WTC11 (cell line): ENCODE measurements at regions not wholly inside any gene's neighbourhood (a gene's known extent, or its start where the extent isn't known, plus 50 kb on each side); places are given as distances from the start of the nearest gene placed in this dataset.

ENCODE experiments used
- ATAC-seq: fragments of 200-7000 bp; cut with Tn5 transposase; 2 replicates; pipeline ENCODE4 v1.10.0; 2021; ENCODE audit warnings: mild to moderate bottlenecking, moderate library complexity
- CTCF ChIA-PET: fragments of 300-600 bp; sonication (Branson Sonifier 250); formaldehyde crosslinking; loops from one replicate; lab custom pipeline; 2021; ENCODE audit warnings: antibody characterized with exemption; lab: Charles Lee
- POLR2A ChIA-PET: fragments of 350-600 bp; sonication (Branson Sonifier 250); formaldehyde crosslinking; loops from one replicate; lab custom pipeline; 2021; ENCODE audit warnings: antibody characterized with exemption; lab: Charles Lee
- DNase-seq: peaks from one replicate; pipeline ENCODE4 v3.0.0; 2021; ENCODE audit warnings: low spot score
- H3K27ac Mint-ChIP-seq: 2 replicates; pipeline ENCODE4 v1.8.0; 2021; ENCODE audit warnings: mixed read lengths
- H3K27me3 Mint-ChIP-seq: 2 replicates; pipeline ENCODE4 v1.8.0; 2021; ENCODE audit warnings: low read depth, mild to moderate bottlenecking, moderate library complexity, mixed read lengths
- H3K36me3 Mint-ChIP-seq: 2 replicates; pipeline ENCODE4 v1.8.0; 2021; ENCODE audit warnings: mixed read lengths
- H3K4me1 Mint-ChIP-seq: 2 replicates; pipeline ENCODE4 v1.8.0; 2022; ENCODE audit warnings: mixed read lengths
- H3K4me3 Mint-ChIP-seq: 2 replicates; pipeline ENCODE4 v1.8.0; 2021; ENCODE audit warnings: mild to moderate bottlenecking, moderate library complexity, mixed read lengths
- H3K9me3 Mint-ChIP-seq: 2 replicates; pipeline ENCODE4 v1.8.0; 2021; ENCODE audit warnings: mixed read lengths
- ELF4 ChIP-seq: sonication (generic); formaldehyde crosslinking; IDR thresholded peaks from 2 replicates; pipeline ENCODE4 v1.8.1; 2022; ENCODE audit warnings: low read depth, mild to moderate bottlenecking, moderate library complexity, missing genetic modification reagents
- ESRRA ChIP-seq: sonication (generic); formaldehyde crosslinking; IDR thresholded peaks from 2 replicates; pipeline ENCODE4 v1.8.1; 2022; ENCODE audit warnings: mild to moderate bottlenecking, missing genetic modification reagents, borderline replicate concordance
- FOXK1 ChIP-seq: sonication (generic); formaldehyde crosslinking; IDR thresholded peaks from 2 replicates; pipeline ENCODE4 v1.8.0; 2022; ENCODE audit warnings: mild to moderate bottlenecking, moderate library complexity, missing genetic modification reagents
- FOXP1 ChIP-seq: sonication (generic); formaldehyde crosslinking; IDR thresholded peaks from 2 replicates; pipeline ENCODE4 v1.8.0; 2022; ENCODE audit warnings: missing genetic modification reagents, mild to moderate bottlenecking, moderate library complexity, borderline replicate concordance
- JAZF1 ChIP-seq: fragments of 250-450 bp; sonication (Bioruptor Pico); IDR thresholded peaks from 2 replicates; pipeline ENCODE4 v1.9.0; 2021; ENCODE audit warnings: moderate library complexity, mild to moderate bottlenecking, inconsistent platforms
- NFYB ChIP-seq: sonication (generic); formaldehyde crosslinking; conservative IDR thresholded peaks from 2 replicates; pipeline ENCODE4 v1.8.0; 2022; ENCODE audit warnings: low read depth, missing genetic modification reagents
- NR1H2 ChIP-seq: sonication (generic); formaldehyde crosslinking; IDR thresholded peaks from 2 replicates; pipeline ENCODE4 v1.9.0; 2021; ENCODE audit warnings: mild to moderate bottlenecking, moderate library complexity, missing genetic modification reagents
- NR2C2 ChIP-seq: sonication (generic); formaldehyde crosslinking; IDR thresholded peaks from 2 replicates; pipeline ENCODE4 v1.8.0; 2022; ENCODE audit warnings: mild to moderate bottlenecking, missing genetic modification reagents
- NR3C1 ChIP-seq: sonication (generic); formaldehyde crosslinking; conservative IDR thresholded peaks from 2 replicates; pipeline ENCODE4 v1.8.1; 2023; ENCODE audit warnings: low read depth, mild to moderate bottlenecking, missing genetic modification reagents
- RORB ChIP-seq: fragments of 250-450 bp; sonication (Bioruptor Pico); IDR thresholded peaks from 2 replicates; pipeline ENCODE4 v1.9.0; 2021; ENCODE audit warnings: mild to moderate bottlenecking
- ZNF138 ChIP-seq: sonication (generic); formaldehyde crosslinking; conservative IDR thresholded peaks from 2 replicates; pipeline ENCODE4 v1.8.1; 2022; ENCODE audit warnings: mild to moderate bottlenecking, moderate library complexity, missing genetic modification reagents
- ZNF232 ChIP-seq: sonication (generic); formaldehyde crosslinking; IDR thresholded peaks from 2 replicates; pipeline ENCODE4 v1.8.0; 2022; ENCODE audit warnings: mild to moderate bottlenecking, missing genetic modification reagents
- ZNF317 ChIP-seq: sonication (generic); formaldehyde crosslinking; IDR thresholded peaks from 2 replicates; pipeline ENCODE4 v1.8.1; 2023; ENCODE audit warnings: low read depth, mild to moderate bottlenecking, moderate library complexity, missing genetic modification reagents, borderline replicate concordance
- TF ChIP-seq, protein P1 (sequence below): sonication (generic); formaldehyde crosslinking; IDR thresholded peaks from 2 replicates; pipeline ENCODE4 v1.8.0; 2022; ENCODE audit warnings: missing genetic modification reagents
- TF ChIP-seq, protein P2 (sequence below): sonication (generic); formaldehyde crosslinking; IDR thresholded peaks from 2 replicates; pipeline ENCODE4 v1.8.0; 2023; ENCODE audit warnings: mild to moderate bottlenecking, missing genetic modification reagents
- TF ChIP-seq, protein P3 (sequence below): sonication (generic); formaldehyde crosslinking; IDR thresholded peaks from 2 replicates; pipeline ENCODE4 v1.8.0; 2022; ENCODE audit warnings: mild to moderate bottlenecking, missing genetic modification reagents
- TF ChIP-seq, protein P4 (sequence below): sonication (generic); formaldehyde crosslinking; IDR thresholded peaks from 2 replicates; pipeline ENCODE4 v1.8.1; 2022; ENCODE audit warnings: low read depth, mild to moderate bottlenecking, moderate library complexity, missing genetic modification reagents, borderline replicate concordance
- TF ChIP-seq, protein P5 (sequence below): fragments of 250-450 bp; sonication (Bioruptor Pico); IDR thresholded peaks from 2 replicates; pipeline ENCODE4 v1.9.0; 2021; ENCODE audit warnings: moderate library complexity, mild to moderate bottlenecking, inconsistent platforms, borderline replicate concordance
- TF ChIP-seq, protein P6 (sequence below): sonication (generic); formaldehyde crosslinking; IDR thresholded peaks from 2 replicates; pipeline ENCODE4 v1.8.0; 2023; ENCODE audit warnings: missing genetic modification reagents

DNA sequence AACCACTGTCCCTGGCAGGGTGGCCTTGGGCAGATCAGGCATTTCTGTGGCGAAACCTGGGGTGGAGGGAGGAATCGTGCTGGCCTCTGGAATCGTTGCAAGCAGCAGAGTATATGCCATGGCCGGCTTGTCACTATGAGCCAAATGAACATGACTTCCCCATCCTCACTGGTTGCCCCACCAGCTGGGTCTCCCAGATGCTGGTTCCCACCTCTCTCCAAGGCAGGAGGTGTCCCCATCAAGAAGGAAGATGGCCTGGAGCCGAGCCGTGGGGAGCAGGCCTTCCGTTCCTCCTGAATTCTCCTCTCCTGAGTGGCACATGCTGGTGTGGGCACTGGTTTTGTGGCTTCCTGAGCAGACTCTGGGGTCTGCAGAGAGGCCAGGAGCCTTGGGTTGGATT is 60.2 kb upstream of the ACTRT2 start:
- CTCF ChIA-PET: no interaction called here
- ATAC-seq: no peak
- TF ChIP-seq, protein P1, sequence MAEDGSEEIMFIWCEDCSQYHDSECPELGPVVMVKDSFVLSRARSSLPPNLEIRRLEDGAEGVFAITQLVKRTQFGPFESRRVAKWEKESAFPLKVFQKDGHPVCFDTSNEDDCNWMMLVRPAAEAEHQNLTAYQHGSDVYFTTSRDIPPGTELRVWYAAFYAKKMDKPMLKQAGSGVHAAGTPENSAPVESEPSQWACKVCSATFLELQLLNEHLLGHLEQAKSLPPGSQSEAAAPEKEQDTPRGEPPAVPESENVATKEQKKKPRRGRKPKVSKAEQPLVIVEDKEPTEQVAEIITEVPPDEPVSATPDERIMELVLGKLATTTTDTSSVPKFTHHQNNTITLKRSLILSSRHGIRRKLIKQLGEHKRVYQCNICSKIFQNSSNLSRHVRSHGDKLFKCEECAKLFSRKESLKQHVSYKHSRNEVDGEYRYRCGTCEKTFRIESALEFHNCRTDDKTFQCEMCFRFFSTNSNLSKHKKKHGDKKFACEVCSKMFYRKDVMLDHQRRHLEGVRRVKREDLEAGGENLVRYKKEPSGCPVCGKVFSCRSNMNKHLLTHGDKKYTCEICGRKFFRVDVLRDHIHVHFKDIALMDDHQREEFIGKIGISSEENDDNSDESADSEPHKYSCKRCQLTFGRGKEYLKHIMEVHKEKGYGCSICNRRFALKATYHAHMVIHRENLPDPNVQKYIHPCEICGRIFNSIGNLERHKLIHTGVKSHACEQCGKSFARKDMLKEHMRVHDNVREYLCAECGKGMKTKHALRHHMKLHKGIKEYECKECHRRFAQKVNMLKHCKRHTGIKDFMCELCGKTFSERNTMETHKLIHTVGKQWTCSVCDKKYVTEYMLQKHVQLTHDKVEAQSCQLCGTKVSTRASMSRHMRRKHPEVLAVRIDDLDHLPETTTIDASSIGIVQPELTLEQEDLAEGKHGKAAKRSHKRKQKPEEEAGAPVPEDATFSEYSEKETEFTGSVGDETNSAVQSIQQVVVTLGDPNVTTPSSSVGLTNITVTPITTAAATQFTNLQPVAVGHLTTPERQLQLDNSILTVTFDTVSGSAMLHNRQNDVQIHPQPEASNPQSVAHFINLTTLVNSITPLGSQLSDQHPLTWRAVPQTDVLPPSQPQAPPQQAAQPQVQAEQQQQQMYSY (CRISPR knock-in tag): no peak
- TF ChIP-seq NFYB: no peak
- TF ChIP-seq, protein P2, sequence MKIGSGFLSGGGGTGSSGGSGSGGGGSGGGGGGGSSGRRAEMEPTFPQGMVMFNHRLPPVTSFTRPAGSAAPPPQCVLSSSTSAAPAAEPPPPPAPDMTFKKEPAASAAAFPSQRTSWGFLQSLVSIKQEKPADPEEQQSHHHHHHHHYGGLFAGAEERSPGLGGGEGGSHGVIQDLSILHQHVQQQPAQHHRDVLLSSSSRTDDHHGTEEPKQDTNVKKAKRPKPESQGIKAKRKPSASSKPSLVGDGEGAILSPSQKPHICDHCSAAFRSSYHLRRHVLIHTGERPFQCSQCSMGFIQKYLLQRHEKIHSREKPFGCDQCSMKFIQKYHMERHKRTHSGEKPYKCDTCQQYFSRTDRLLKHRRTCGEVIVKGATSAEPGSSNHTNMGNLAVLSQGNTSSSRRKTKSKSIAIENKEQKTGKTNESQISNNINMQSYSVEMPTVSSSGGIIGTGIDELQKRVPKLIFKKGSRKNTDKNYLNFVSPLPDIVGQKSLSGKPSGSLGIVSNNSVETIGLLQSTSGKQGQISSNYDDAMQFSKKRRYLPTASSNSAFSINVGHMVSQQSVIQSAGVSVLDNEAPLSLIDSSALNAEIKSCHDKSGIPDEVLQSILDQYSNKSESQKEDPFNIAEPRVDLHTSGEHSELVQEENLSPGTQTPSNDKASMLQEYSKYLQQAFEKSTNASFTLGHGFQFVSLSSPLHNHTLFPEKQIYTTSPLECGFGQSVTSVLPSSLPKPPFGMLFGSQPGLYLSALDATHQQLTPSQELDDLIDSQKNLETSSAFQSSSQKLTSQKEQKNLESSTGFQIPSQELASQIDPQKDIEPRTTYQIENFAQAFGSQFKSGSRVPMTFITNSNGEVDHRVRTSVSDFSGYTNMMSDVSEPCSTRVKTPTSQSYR (CRISPR knock-in tag): no peak
- DNase-seq: no peak
- Mint-ChIP-seq H3K36me3 (peaks cover 40% of the 10 kb centered on the region), H3K27me3 (peaks cover 11% of the 10 kb centered on the region), H3K27ac (no peak overlapping the region), H3K9me3 (peaks cover 49% of the 10 kb centered on the region), H3K4me1 (no peaks in the 10 kb centered on the region), H3K4me3 (no peak overlapping the region)
- POLR2A ChIA-PET: no interaction called here

DNA sequence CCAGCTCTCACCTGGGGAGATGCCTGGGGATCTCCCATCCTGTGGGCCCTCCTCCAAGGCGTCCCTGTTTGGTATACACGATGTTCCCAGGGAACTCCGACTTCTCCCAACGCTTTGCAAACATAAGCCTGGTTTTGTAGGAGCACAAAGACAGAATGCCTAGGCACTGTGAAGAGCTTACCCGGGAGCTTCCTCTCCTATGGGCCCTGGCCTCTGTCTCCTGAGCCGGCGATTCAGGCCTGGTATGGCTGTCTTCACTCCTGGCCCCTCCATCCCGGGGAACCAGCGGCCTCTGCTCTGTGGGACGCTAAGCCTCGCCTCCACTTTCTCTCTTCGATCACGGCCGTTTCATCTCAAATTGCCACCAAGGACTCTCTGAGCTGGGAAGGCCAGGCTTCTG is 59.6 kb upstream of the ACTRT2 start:
- H3K27ac Mint-ChIP-seq: no peak overlapping the region
- DNase-seq (no peak), ATAC-seq (no peak)
- no peak overlapping the region for H3K4me3 Mint-ChIP-seq
- TF ChIP-seq, protein P3, sequence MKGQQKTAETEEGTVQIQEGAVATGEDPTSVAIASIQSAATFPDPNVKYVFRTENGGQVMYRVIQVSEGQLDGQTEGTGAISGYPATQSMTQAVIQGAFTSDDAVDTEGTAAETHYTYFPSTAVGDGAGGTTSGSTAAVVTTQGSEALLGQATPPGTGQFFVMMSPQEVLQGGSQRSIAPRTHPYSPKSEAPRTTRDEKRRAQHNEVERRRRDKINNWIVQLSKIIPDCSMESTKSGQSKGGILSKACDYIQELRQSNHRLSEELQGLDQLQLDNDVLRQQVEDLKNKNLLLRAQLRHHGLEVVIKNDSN (CRISPR knock-in tag): no peak
- TF ChIP-seq FOXK1 (CRISPR knock-in tag): no peak
- no peak for TF ChIP-seq JAZF1
- TF ChIP-seq, protein P4, sequence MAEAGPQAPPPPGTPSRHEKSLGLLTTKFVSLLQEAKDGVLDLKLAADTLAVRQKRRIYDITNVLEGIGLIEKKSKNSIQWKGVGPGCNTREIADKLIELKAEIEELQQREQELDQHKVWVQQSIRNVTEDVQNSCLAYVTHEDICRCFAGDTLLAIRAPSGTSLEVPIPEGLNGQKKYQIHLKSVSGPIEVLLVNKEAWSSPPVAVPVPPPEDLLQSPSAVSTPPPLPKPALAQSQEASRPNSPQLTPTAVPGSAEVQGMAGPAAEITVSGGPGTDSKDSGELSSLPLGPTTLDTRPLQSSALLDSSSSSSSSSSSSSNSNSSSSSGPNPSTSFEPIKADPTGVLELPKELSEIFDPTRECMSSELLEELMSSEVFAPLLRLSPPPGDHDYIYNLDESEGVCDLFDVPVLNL (CRISPR knock-in tag): no peak
- TF ChIP-seq, protein P1 (CRISPR knock-in tag): no peak
- no peaks in the 10 kb centered on the region for H3K4me1 Mint-ChIP-seq
- CTCF ChIA-PET: no interaction called here
- peaks cover 8% of the 10 kb centered on the region; the same call in 1 of the 2 replicates for H3K27me3 Mint-ChIP-seq
- peaks cover 35% of the 10 kb centered on the region for H3K36me3 Mint-ChIP-seq
- POLR2A ChIA-PET: no interaction called here
- peaks cover 44% of the 10 kb centered on the region for H3K9me3 Mint-ChIP-seq

DNA sequence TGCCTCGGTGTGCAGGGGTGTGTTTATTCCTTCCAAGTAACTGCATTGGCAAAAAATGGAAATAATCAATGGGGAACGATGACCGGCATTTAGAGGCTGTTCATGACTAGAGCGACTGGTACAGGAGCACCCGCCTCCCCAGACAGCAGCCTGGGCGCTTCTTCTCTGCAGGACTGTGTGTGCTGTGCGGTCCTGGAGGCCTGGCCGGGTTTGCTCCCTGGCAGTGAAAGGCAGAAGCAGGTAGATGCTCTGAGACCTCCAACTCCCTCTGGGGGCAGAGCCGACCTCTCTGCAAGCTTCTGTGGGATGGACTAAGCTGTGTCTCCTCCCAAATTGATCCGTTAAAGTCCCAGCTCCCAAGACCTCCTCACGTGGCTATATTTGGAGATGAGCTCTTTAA is 59.2 kb upstream of the ACTRT2 start:
- H3K9me3 Mint-ChIP-seq: peaks cover 40% of the 10 kb centered on the region
- CTCF ChIA-PET: no interaction called here
- POLR2A ChIA-PET: no interaction called here
- peaks cover 31% of the 10 kb centered on the region for H3K36me3 Mint-ChIP-seq
- H3K27ac Mint-ChIP-seq: no peak overlapping the region
- H3K4me3 Mint-ChIP-seq: no peak overlapping the region
- no peaks in the 10 kb centered on the region for H3K4me1 Mint-ChIP-seq
- no peak for ATAC-seq
- peaks cover 8% of the 10 kb centered on the region; the same call in 1 of the 2 replicates for H3K27me3 Mint-ChIP-seq
- DNase-seq: no peak
- TF ChIP-seq ZNF138 (CRISPR knock-in tag) (no peak), NR2C2 (CRISPR knock-in tag) (no peak), ZNF317 (CRISPR knock-in tag) (no peak), ZNF232 (no peak), NR3C1 (CRISPR knock-in tag) (no peak), FOXP1 (CRISPR knock-in tag) (no peak), ELF4 (CRISPR knock-in tag) (no peak), ESRRA (no peak), NR1H2 (CRISPR knock-in tag) (no peak), RORB (CRISPR knock-in tag) (no peak)
- TF ChIP-seq, protein P5, sequence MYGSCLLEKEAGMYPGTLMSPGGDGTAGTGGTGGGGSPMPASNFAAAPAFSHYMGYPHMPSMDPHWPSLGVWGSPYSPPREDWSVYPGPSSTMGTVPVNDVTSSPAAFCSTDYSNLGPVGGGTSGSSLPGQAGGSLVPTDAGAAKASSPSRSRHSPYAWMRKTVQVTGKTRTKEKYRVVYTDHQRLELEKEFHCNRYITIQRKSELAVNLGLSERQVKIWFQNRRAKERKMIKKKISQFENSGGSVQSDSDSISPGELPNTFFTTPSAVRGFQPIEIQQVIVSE (CRISPR knock-in tag): no peak
- TF ChIP-seq, protein P6, sequence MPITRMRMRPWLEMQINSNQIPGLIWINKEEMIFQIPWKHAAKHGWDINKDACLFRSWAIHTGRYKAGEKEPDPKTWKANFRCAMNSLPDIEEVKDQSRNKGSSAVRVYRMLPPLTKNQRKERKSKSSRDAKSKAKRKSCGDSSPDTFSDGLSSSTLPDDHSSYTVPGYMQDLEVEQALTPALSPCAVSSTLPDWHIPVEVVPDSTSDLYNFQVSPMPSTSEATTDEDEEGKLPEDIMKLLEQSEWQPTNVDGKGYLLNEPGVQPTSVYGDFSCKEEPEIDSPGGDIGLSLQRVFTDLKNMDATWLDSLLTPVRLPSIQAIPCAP: no peak
